Liver (tissue), 8 donors: ENCODE measurements at regions not wholly inside any gene's neighbourhood (a gene's known extent, or its start where the extent isn't known, plus 50 kb on each side); places are given as distances from the start of the nearest gene placed in this dataset.

Experiments
- DNase-seq: peaks from one replicate; pipeline ENCODE4 v3.0.0-alpha.2; 2017; ENCODE audit warnings: low spot score
- H3K27ac ChIP-seq, 2 donors: one replicate each; pipeline ENCODE4 v1.7.0; 2013; ENCODE audit warnings: inconsistent platforms in 2 of 2, low read length in 2 of 2, control low read depth in 1 of 2, low read depth in 1 of 2, mild to moderate bottlenecking in 1 of 2
- H3K27me3 ChIP-seq, 4 donors: one replicate each; pipeline versions ENCODE4 v1.6.1 to v1.7.0; 2013; ENCODE audit warnings: low read length in 3 of 4, inconsistent platforms in 1 of 4, mild to moderate bottlenecking in 1 of 4, moderate library complexity in 1 of 4; ENCODE audit not compliant: control insufficient read depth in 4 of 4, insufficient read depth in 4 of 4
- H3K36me3 ChIP-seq, 4 donors: one replicate each; pipeline versions ENCODE4 v1.6.1 to v1.7.0; 2013; ENCODE audit warnings: low read length in 3 of 4, mild to moderate bottlenecking in 3 of 4, low read depth in 1 of 4, moderate library complexity in 1 of 4; ENCODE audit not compliant: control insufficient read depth in 4 of 4, insufficient read depth in 3 of 4
- H3K4me1 ChIP-seq, 4 donors: one replicate each; pipeline versions ENCODE4 v1.6.1 to v1.7.0; 2013; ENCODE audit warnings: low read length in 3 of 4, mild to moderate bottlenecking in 3 of 4, moderate library complexity in 1 of 4; ENCODE audit not compliant: control insufficient read depth in 4 of 4, insufficient read depth in 4 of 4
- H3K4me3 ChIP-seq, 3 donors: one replicate each; pipeline versions ENCODE4 v1.6.1 to v1.7.0; 2013; ENCODE audit warnings: low read length in 3 of 3, control low read depth in 1 of 3, low read depth in 1 of 3, mild to moderate bottlenecking in 1 of 3
- H3K9ac ChIP-seq, 2 donors: one replicate each; pipeline ENCODE4 v1.7.0; 2013; ENCODE audit warnings: low read length in 2 of 2, mild to moderate bottlenecking in 2 of 2, moderate library complexity in 2 of 2, control low read depth in 1 of 2, low read depth in 1 of 2
- H3K9me3 ChIP-seq, 4 donors: one replicate each; pipeline versions ENCODE4 v1.6.1 to v1.7.0; 2013; ENCODE audit warnings: low read length in 3 of 4; ENCODE audit not compliant: control insufficient read depth in 4 of 4
- ATF3 ChIP-seq: IDR thresholded peaks from 2 replicates; pipeline ENCODE4 v1.6.1; 2016; ENCODE audit warnings: antibody characterized with exemption
- EGR1 ChIP-seq, 2 donors: IDR thresholded peaks; 2 replicates each; pipeline ENCODE4 v1.6.1; 2016 to 2018; ENCODE audit warnings: antibody characterized with exemption in 2 of 2, low read depth in 2 of 2
- FOXA1 ChIP-seq: IDR thresholded peaks from 2 replicates; pipeline ENCODE4 v1.6.1; 2016; ENCODE audit warnings: antibody characterized with exemption
- FOXA2 ChIP-seq: IDR thresholded peaks from 2 replicates; pipeline ENCODE4 v1.6.1; 2016; ENCODE audit warnings: antibody characterized with exemption
- GABPA ChIP-seq, 2 donors: IDR thresholded peaks in 1 of 2; conservative IDR thresholded peaks in 1 of 2; 2 replicates each; pipeline ENCODE4 v1.6.1; 2016; ENCODE audit warnings: antibody characterized with exemption in 2 of 2, mild to moderate bottlenecking in 1 of 2, moderate library complexity in 1 of 2
- HNF4A ChIP-seq, 2 donors: conservative IDR thresholded peaks; 2 replicates each; pipeline ENCODE4 v1.6.1; 2016; ENCODE audit warnings: antibody characterized with exemption in 2 of 2, mild to moderate bottlenecking in 2 of 2
- HNF4G ChIP-seq: IDR thresholded peaks from 2 replicates; pipeline ENCODE4 v1.6.1; 2016; ENCODE audit warnings: antibody characterized with exemption
- JUND ChIP-seq, 2 donors: IDR thresholded peaks; 2 replicates each; pipeline ENCODE4 v1.6.1; 2016; ENCODE audit warnings: antibody characterized with exemption in 2 of 2
- MAX ChIP-seq: IDR thresholded peaks from 2 replicates; pipeline ENCODE4 v1.6.1; 2016; ENCODE audit warnings: antibody characterized with exemption
- NR2F2 ChIP-seq: IDR thresholded peaks from 2 replicates; pipeline ENCODE4 v1.6.1; 2016; ENCODE audit warnings: antibody characterized with exemption
- RAD21 ChIP-seq, 2 donors: IDR thresholded peaks; 2 replicates each; pipeline ENCODE4 v1.6.1; 2016; ENCODE audit warnings: antibody characterized with exemption in 2 of 2, mild to moderate bottlenecking in 2 of 2
- REST ChIP-seq: IDR thresholded peaks from 2 replicates; pipeline ENCODE4 v1.6.1; 2016; ENCODE audit warnings: antibody characterized with exemption, mild to moderate bottlenecking
- RXRA ChIP-seq, 2 donors: IDR thresholded peaks; 2 replicates each; pipeline ENCODE4 v1.6.1; 2017 to 2018; ENCODE audit warnings: antibody characterized with exemption in 2 of 2, mild to moderate bottlenecking in 1 of 2
- SP1 ChIP-seq: IDR thresholded peaks from 2 replicates; pipeline ENCODE4 v1.6.1; 2018; ENCODE audit warnings: antibody characterized with exemption, mild to moderate bottlenecking
- TAF1 ChIP-seq: conservative IDR thresholded peaks from 2 replicates; pipeline ENCODE4 v1.6.1; 2016; ENCODE audit warnings: antibody characterized with exemption, mild to moderate bottlenecking
- YY1 ChIP-seq: IDR thresholded peaks from 2 replicates; pipeline ENCODE4 v1.6.1; 2016; ENCODE audit warnings: antibody characterized with exemption, mild to moderate bottlenecking
- ZBTB33 ChIP-seq: IDR thresholded peaks from 2 replicates; pipeline ENCODE4 v1.6.1; 2016; ENCODE audit warnings: antibody characterized with exemption
- WGBS: extraction: QIAGEN DNeasy Blood & Tissue Kit; methylation state at CpG from one replicate; pipeline ENCODE4 v1.1.7; 2013; 5-methylcytosine and 5-hydroxymethylcytosine counted together
- TF ChIP-seq, protein P1 (sequence below): fragments of 150-350 bp; IDR thresholded peaks from 2 replicates; pipeline ENCODE4 v1.5.1; 2017; ENCODE audit warnings: improper control_type of control experiment, low read depth, low read length; ENCODE audit not compliant: missing input control
- donor health status: healthy.
- donor health status: healthy.
- donor health status: healthy.
- donor health status: healthy.
- donor health status: healthy.

- 46% methylated on average over 7 of the region's 7 CpGs for WGBS
- Histone ChIP-seq H3K4me3 (no peak overlapping the region), H3K36me3 (no peaks in the 10 kb centered on the region), H3K4me1 (no peaks in the 10 kb centered on the region), H3K27ac (no peak overlapping the region), H3K9ac (no peak overlapping the region), H3K9me3 (peaks cover 0 to 8% (median 0%) of the 10 kb centered on the region in 4 donors), H3K27me3 (no peaks in the 10 kb centered on the region)
- DNase-seq = no peak
- TF ChIP-seq, protein P1, sequence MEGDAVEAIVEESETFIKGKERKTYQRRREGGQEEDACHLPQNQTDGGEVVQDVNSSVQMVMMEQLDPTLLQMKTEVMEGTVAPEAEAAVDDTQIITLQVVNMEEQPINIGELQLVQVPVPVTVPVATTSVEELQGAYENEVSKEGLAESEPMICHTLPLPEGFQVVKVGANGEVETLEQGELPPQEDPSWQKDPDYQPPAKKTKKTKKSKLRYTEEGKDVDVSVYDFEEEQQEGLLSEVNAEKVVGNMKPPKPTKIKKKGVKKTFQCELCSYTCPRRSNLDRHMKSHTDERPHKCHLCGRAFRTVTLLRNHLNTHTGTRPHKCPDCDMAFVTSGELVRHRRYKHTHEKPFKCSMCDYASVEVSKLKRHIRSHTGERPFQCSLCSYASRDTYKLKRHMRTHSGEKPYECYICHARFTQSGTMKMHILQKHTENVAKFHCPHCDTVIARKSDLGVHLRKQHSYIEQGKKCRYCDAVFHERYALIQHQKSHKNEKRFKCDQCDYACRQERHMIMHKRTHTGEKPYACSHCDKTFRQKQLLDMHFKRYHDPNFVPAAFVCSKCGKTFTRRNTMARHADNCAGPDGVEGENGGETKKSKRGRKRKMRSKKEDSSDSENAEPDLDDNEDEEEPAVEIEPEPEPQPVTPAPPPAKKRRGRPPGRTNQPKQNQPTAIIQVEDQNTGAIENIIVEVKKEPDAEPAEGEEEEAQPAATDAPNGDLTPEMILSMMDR = no peak
- TF ChIP-seq GABPA (IDR thresholded peaks at IDR 0.05 in 1 of 2, conservative IDR thresholded peaks at IDR 0.05 in 1 of 2) (no peak), EGR1 (IDR thresholded peaks at IDR 0.05; ENCODE audit: low read depth in 2 of 2) (no peak), REST (no peak), FOXA1 (no peak), JUND (IDR thresholded peaks at IDR 0.05) (no peak), HNF4A (conservative IDR thresholded peaks at IDR 0.05) (no peak), SP1 (no peak), ATF3 (no peak), TAF1 (no peak), FOXA2 (no peak), RAD21 (IDR thresholded peaks at IDR 0.05) (no peak), RXRA (IDR thresholded peaks at IDR 0.05) (no peak), MAX (no peak), NR2F2 (no peak), YY1 (no peak), HNF4G (no peak), ZBTB33 (no peak)
Measured at GRCh38 chr20:56897318-56897957, 268.3 kb downstream of the TFAP2C start.
